DOHH2 (cell line): ENCODE measurements at regions not wholly inside any gene's neighbourhood (a gene's known extent, or its start where the extent isn't known, plus 50 kb on each side); places are given as distances from the start of the nearest gene placed in this dataset.

Experiments used
- H3F3A ChIP-seq: fragments of 200-600 bp; sonication (generic), shearing (Covaris generic); 2 replicates; pipeline ENCODE4 v1.6.0; 2016; ENCODE audit warnings: antibody characterized with exemption, mild to moderate bottlenecking; ENCODE audit not compliant: control insufficient read depth, insufficient read depth
- H3K27ac ChIP-seq: fragments of 200-600 bp; sonication (generic); 2 replicates; pipeline ENCODE4 v1.5.1; 2014; ENCODE audit warnings: low read depth, mild to moderate bottlenecking, low read length, moderate library complexity
- H3K27me3 ChIP-seq: fragments of 200-600 bp; sonication (generic); 2 replicates; pipeline ENCODE4 v1.6.1; 2014; ENCODE audit warnings: mild to moderate bottlenecking, low read length, mixed read lengths; ENCODE audit not compliant: control insufficient read depth
- H3K36me3 ChIP-seq: fragments of 200-600 bp; sonication (generic); 2 replicates; pipeline ENCODE4 v1.6.1; 2014; ENCODE audit warnings: mild to moderate bottlenecking, low read length, moderate library complexity, mixed read lengths; ENCODE audit not compliant: control insufficient read depth
- H3K4me1 ChIP-seq: fragments of 200-600 bp; sonication (generic); 2 replicates; pipeline ENCODE4 v1.6.1; 2014; ENCODE audit warnings: mild to moderate bottlenecking, low read length, mixed read lengths; ENCODE audit not compliant: control insufficient read depth
- H3K4me2 ChIP-seq: fragments of 200-600 bp; sonication (generic); 2 replicates; pipeline ENCODE4 v1.6.0; 2014; ENCODE audit warnings: mild to moderate bottlenecking, low read length, moderate library complexity
- H3K4me3 ChIP-seq: fragments of 200-600 bp; sonication (generic); 2 replicates; pipeline ENCODE4 v1.5.1; 2014; ENCODE audit warnings: mild to moderate bottlenecking, low read length, mixed read lengths
- H3K79me2 ChIP-seq: fragments of 200-600 bp; sonication (generic); 2 replicates; pipeline ENCODE4 v1.6.1; 2014; ENCODE audit warnings: mild to moderate bottlenecking, low read length, mixed read lengths; ENCODE audit not compliant: control insufficient read depth
- H3K9me2 ChIP-seq: fragments of 200-600 bp; sonication (generic); replicated peaks from 2 replicates; pipeline ENCODE4 v1.6.1; 2014; ENCODE audit warnings: mild to moderate bottlenecking, low read length, mixed read lengths; ENCODE audit not compliant: control insufficient read depth
- H3K9me3 ChIP-seq: fragments of 200-600 bp; sonication (generic); 2 replicates; pipeline ENCODE4 v1.6.1; 2014; ENCODE audit warnings: antibody characterized with exemption, low read length, mixed read lengths; ENCODE audit not compliant: control insufficient read depth, insufficient read depth
- H4K20me1 ChIP-seq: fragments of 200-600 bp; sonication (generic); 2 replicates; pipeline ENCODE4 v1.6.0; 2014; ENCODE audit warnings: low read depth, mild to moderate bottlenecking, antibody characterized with exemption, low read length, moderate library complexity; ENCODE audit not compliant: control insufficient read depth, insufficient read depth
- EZH2phosphoT487 ChIP-seq: fragments of 200-600 bp; sonication (generic); IDR thresholded peaks from 2 replicates; pipeline ENCODE4 v1.6.1; 2017; ENCODE audit warnings: borderline replicate concordance, mild to moderate bottlenecking, antibody characterized with exemption, low read length, moderate library complexity, mixed read lengths
- TF ChIP-seq, protein P1 (sequence below): fragments of 200-600 bp; sonication (generic); IDR thresholded peaks from one replicate; pipeline ENCODE4 v1.5.1; 2014; ENCODE audit warnings: antibody characterized with exemption, mild to moderate bottlenecking, low read depth, low read length; ENCODE audit not compliant: poor library complexity, severe bottlenecking

DNA sequence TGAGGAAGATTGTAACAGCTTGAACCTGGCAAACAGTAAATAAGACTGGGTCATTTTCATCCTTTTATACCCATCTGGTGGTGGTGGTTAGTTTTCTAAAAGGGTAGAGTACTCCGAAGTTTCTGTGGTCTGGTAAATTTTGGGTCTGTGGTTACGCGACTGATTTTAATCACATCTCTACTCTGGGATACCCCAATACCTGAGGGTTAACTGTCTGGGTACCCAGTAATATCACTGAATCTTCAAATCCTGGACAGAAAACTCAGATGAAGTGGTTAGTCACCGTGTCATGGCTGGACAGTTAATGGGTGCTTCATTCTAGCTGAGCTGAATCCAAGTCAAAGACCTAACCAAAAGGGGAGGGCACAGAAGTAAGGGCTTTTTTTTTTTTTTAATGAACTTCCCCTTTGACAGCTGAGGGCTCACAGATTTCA is 474.2 kb downstream of the GADD45G start:
- TF ChIP-seq EZH2phosphoT487 = no peak
- TF ChIP-seq, protein P1, sequence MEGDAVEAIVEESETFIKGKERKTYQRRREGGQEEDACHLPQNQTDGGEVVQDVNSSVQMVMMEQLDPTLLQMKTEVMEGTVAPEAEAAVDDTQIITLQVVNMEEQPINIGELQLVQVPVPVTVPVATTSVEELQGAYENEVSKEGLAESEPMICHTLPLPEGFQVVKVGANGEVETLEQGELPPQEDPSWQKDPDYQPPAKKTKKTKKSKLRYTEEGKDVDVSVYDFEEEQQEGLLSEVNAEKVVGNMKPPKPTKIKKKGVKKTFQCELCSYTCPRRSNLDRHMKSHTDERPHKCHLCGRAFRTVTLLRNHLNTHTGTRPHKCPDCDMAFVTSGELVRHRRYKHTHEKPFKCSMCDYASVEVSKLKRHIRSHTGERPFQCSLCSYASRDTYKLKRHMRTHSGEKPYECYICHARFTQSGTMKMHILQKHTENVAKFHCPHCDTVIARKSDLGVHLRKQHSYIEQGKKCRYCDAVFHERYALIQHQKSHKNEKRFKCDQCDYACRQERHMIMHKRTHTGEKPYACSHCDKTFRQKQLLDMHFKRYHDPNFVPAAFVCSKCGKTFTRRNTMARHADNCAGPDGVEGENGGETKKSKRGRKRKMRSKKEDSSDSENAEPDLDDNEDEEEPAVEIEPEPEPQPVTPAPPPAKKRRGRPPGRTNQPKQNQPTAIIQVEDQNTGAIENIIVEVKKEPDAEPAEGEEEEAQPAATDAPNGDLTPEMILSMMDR = no peak
- Histone ChIP-seq H3K27ac (no peak overlapping the region), H3K27me3 (peaks cover 13% of the 10 kb centered on the region; the same call in 1 of the 2 replicates), H3K79me2 (no peaks in the 10 kb centered on the region), H4K20me1 (no peaks in the 10 kb centered on the region), H3K4me1 (no peaks in the 10 kb centered on the region), H3F3A (no peaks in the 10 kb centered on the region), H3K9me2 (no peaks in the 10 kb centered on the region), H3K4me3 (no peak overlapping the region), H3K4me2 (no peak overlapping the region), H3K9me3 (no peaks in the 10 kb centered on the region), H3K36me3 (no peaks in the 10 kb centered on the region)

DNA sequence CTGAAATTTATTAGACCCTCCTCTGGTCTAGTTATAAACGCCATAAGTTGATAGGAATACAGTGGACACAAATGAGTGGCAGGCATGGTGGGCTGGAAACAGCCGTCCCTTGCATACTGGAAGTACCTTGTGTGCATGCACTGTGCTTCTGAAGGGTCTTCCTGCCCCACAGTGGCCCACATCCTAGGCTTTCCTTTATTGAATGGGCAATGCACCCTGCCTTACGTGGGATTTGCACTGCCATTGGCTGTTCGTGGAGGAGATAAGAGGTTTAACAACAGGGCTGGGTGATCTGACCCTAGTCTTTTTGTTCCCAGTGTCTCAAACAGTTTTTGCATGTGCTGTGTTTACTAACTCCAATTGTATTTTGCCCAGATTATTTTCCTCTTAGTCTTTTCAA is 480.8 kb downstream of the GADD45G start:
- H3K36me3 ChIP-seq = no peaks in the 10 kb centered on the region
- no peaks in the 10 kb centered on the region for H3K9me3 ChIP-seq
- H3K4me1 ChIP-seq = no peaks in the 10 kb centered on the region
- TF ChIP-seq, protein P1 = no peak
- no peak for TF ChIP-seq EZH2phosphoT487
- no peaks in the 10 kb centered on the region for H3K79me2 ChIP-seq
- no peaks in the 10 kb centered on the region for H4K20me1 ChIP-seq
- no peaks in the 10 kb centered on the region for H3F3A ChIP-seq
- no peak overlapping the region for H3K4me3 ChIP-seq
- no peak overlapping the region for H3K4me2 ChIP-seq
- H3K9me2 ChIP-seq = no peaks in the 10 kb centered on the region
- H3K27ac ChIP-seq = no peak overlapping the region
- peaks cover 3% of the 10 kb centered on the region; the same call in 1 of the 2 replicates for H3K27me3 ChIP-seq

DNA sequence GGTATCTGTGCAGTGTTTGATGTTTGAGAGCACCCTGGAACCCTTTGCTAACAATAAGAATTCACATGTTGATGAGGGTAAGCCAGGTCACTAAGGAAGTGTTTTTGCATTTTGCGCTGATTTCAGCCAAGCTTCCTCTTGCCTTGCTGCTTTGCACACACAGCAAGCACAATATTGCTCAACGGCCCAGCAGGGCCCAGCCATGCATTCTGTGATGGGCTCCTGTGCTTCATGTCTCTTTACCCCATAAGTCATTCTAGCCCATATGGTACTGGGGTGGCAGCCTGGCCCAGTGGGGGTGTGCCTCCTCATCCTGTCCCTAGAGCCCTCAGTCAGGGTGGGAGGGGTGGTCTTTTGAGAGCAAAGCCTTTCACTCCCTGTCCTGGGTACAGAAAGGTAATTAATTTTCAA is 481.3 kb downstream of the GADD45G start:
- H3K27ac ChIP-seq = no peak overlapping the region
- H3K27me3 ChIP-seq = 0 out of 2 replicates have a peak, but pooled peaks cover 3% of the 10 kb centered on the region
- H3K79me2 ChIP-seq = no peaks in the 10 kb centered on the region
- no peak overlapping the region for H3K4me2 ChIP-seq
- no peaks in the 10 kb centered on the region for H4K20me1 ChIP-seq
- no peaks in the 10 kb centered on the region for H3K36me3 ChIP-seq
- no peaks in the 10 kb centered on the region for H3F3A ChIP-seq
- H3K9me2 ChIP-seq = no peaks in the 10 kb centered on the region
- TF ChIP-seq EZH2phosphoT487 = no peak
- TF ChIP-seq, protein P1 = no peak
- H3K4me3 ChIP-seq = no peak overlapping the region
- H3K9me3 ChIP-seq = no peaks in the 10 kb centered on the region
- H3K4me1 ChIP-seq = no peaks in the 10 kb centered on the region

DNA sequence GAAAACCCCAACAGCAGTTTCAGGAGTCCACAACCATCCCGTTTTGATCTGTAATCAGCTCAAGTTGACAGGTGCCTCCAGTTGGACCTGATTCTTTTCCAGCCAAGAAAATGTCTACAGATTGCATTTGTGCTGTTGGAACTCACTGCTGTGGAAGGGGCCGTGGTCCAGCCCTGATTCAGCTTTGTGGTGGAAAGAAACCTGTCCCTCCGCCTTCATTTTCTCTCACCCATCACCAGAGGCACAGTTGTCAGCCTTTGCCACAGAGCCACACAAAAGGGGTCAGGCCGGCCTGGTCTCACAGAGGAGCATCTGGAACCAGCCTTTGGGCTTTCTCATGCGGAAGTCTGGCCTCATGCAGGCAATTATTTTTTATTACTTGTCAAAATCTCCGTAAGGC is 483.6 kb downstream of the GADD45G start:
- Histone ChIP-seq H3K4me2 (no peak overlapping the region), H3K9me3 (no peaks in the 10 kb centered on the region), H3K27me3 (0 out of 2 replicates have a peak, but pooled peaks cover 3% of the 10 kb centered on the region), H3F3A (no peaks in the 10 kb centered on the region), H3K4me1 (no peaks in the 10 kb centered on the region), H3K27ac (no peak overlapping the region), H3K79me2 (no peaks in the 10 kb centered on the region), H3K4me3 (no peak overlapping the region), H4K20me1 (no peaks in the 10 kb centered on the region), H3K9me2 (no peaks in the 10 kb centered on the region), H3K36me3 (no peaks in the 10 kb centered on the region)
- TF ChIP-seq EZH2phosphoT487 = no peak
- TF ChIP-seq, protein P1 = no peak
